ENCODE measurements at regions not wholly inside any gene's neighbourhood (a gene's known extent, or its start where the extent isn't known, plus 50 kb on each side); places are given as distances from the start of the nearest gene placed in this dataset.

DNA sequence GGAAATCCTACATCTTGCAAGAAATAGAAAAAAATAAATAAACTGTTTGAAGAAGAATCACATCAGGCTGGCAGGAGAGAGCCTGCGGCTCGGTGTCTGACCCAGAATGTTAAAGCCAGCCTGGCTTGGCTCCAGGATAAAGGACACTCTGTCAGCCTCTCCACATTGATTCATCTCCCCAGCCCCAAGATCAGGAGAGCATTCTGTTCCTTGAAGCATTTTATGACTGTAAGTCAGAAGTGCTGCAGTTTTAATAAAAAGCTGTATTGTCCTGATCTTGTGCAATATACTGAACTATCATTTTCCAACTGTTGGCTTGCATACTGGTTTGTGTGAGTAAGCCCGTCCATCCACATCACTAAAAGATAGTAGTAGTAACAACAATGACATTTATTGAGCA, 426.6 kb downstream of the HAPSTR1 start:
- no peak for ATAC-seq
- BruUV-seq (replicated peaks), result no TSS peak
- no peak for TF ChIP-seq SIN3A (IDR thresholded peaks at IDR 0.05; ENCODE audit: borderline replicate concordance, insufficient read depth, low read depth, low read length)
- TF ChIP-seq, protein P1, sequence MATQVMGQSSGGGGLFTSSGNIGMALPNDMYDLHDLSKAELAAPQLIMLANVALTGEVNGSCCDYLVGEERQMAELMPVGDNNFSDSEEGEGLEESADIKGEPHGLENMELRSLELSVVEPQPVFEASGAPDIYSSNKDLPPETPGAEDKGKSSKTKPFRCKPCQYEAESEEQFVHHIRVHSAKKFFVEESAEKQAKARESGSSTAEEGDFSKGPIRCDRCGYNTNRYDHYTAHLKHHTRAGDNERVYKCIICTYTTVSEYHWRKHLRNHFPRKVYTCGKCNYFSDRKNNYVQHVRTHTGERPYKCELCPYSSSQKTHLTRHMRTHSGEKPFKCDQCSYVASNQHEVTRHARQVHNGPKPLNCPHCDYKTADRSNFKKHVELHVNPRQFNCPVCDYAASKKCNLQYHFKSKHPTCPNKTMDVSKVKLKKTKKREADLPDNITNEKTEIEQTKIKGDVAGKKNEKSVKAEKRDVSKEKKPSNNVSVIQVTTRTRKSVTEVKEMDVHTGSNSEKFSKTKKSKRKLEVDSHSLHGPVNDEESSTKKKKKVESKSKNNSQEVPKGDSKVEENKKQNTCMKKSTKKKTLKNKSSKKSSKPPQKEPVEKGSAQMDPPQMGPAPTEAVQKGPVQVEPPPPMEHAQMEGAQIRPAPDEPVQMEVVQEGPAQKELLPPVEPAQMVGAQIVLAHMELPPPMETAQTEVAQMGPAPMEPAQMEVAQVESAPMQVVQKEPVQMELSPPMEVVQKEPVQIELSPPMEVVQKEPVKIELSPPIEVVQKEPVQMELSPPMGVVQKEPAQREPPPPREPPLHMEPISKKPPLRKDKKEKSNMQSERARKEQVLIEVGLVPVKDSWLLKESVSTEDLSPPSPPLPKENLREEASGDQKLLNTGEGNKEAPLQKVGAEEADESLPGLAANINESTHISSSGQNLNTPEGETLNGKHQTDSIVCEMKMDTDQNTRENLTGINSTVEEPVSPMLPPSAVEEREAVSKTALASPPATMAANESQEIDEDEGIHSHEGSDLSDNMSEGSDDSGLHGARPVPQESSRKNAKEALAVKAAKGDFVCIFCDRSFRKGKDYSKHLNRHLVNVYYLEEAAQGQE (IDR thresholded peaks at IDR 0.05; ENCODE audit: insufficient read depth in 1 of 2, low read depth in 2 of 2, low read length in 1 of 2), result no peak
- TF ChIP-seq, protein P2, sequence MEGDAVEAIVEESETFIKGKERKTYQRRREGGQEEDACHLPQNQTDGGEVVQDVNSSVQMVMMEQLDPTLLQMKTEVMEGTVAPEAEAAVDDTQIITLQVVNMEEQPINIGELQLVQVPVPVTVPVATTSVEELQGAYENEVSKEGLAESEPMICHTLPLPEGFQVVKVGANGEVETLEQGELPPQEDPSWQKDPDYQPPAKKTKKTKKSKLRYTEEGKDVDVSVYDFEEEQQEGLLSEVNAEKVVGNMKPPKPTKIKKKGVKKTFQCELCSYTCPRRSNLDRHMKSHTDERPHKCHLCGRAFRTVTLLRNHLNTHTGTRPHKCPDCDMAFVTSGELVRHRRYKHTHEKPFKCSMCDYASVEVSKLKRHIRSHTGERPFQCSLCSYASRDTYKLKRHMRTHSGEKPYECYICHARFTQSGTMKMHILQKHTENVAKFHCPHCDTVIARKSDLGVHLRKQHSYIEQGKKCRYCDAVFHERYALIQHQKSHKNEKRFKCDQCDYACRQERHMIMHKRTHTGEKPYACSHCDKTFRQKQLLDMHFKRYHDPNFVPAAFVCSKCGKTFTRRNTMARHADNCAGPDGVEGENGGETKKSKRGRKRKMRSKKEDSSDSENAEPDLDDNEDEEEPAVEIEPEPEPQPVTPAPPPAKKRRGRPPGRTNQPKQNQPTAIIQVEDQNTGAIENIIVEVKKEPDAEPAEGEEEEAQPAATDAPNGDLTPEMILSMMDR (IDR thresholded peaks at IDR 0.05), result no peak
- no peak for TF ChIP-seq POLR2AphosphoS5 (IDR thresholded peaks at IDR 0.05; ENCODE audit: low read depth, low read length)
- in situ Hi-C loops (cut with HindIII; ENCODE audit: low pct_unique_long_range_greater_than_20kb, low sequenced_read_pairs) (no loop called here), intact Hi-C loops (cut with micrococcal nuclease; ENCODE audit: unreplicated experiment) (no loop called here)
- Histone ChIP-seq H3K4me1 (ENCODE audit: control insufficient read depth, insufficient read depth, low read length) (no peaks in the 10 kb centered on the region), H3K27me3 (ENCODE audit: control insufficient read depth, insufficient read depth, low read length) (peaks cover 6% of the 10 kb centered on the region), H3K4me3 (ENCODE audit: low read depth in 2 of 2, low read length in 2 of 2) (no peak overlapping the region), H3K27ac (ENCODE audit: low read length) (no peak overlapping the region), H3K36me3 (ENCODE audit: control insufficient read depth, insufficient read depth, low read length) (no peaks in the 10 kb centered on the region), H3K9me3 (ENCODE audit: control insufficient read depth, insufficient read depth, low read depth, low read length) (no peaks in the 10 kb centered on the region)
- ChIA-PET POLR2A (no interaction called here), CTCF (no interaction called here)
- DNase-seq (ENCODE audit: low read depth, low spot score), result no peak

DNA sequence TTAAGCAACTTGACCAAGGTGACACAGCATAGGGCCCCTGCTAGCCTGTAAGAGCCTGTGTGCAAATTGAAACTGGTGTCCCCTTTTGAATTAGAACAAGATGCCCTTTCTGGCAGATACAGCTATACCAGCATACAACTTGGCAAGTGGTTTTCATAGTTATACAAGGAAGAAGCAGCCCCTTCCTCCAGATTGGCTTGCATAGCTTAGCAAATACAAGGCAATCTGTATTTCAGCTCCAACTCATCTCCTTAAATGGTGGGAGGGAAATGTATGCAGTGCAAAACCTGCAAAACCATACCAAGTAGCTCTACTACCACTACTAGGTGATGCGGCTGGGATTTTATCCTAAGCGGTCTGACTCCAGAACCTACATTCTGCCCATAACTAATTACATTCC, 427.1 kb downstream of the HAPSTR1 start:
- in situ Hi-C loops (cut with HindIII; ENCODE audit: low pct_unique_long_range_greater_than_20kb, low sequenced_read_pairs), result no loop called here
- intact Hi-C loops (cut with micrococcal nuclease; ENCODE audit: unreplicated experiment), result no loop called here
- POLR2A ChIA-PET, result no interaction called here

More for the DNA sequence above, 427.1 kb downstream of the HAPSTR1 start:
- no peak overlapping the region for H3K27ac ChIP-seq (ENCODE audit: low read length)
- no peaks in the 10 kb centered on the region for H3K36me3 ChIP-seq (ENCODE audit: control insufficient read depth, insufficient read depth, low read length)
- TF ChIP-seq SIN3A (IDR thresholded peaks at IDR 0.05; ENCODE audit: borderline replicate concordance, insufficient read depth, low read depth, low read length) (no peak), TCF7L2 (IDR thresholded peaks at IDR 0.05; ENCODE audit: low read depth, low read length) (no peak), POLR2AphosphoS5 (IDR thresholded peaks at IDR 0.05; ENCODE audit: low read depth, low read length) (no peak)
- TF ChIP-seq, protein P1 (IDR thresholded peaks at IDR 0.05; ENCODE audit: insufficient read depth in 1 of 2, low read depth in 2 of 2, low read length in 1 of 2), result no peak
- TF ChIP-seq, protein P2 (IDR thresholded peaks at IDR 0.05), result no peak
- H3K4me1 ChIP-seq (ENCODE audit: control insufficient read depth, insufficient read depth, low read length), result no peaks in the 10 kb centered on the region
- no peak for ATAC-seq
- CTCF ChIA-PET, result no interaction called here
- DNase-seq (ENCODE audit: low read depth, low spot score), result no peak
- no TSS peak for BruUV-seq (replicated peaks)
- H3K4me3 ChIP-seq (ENCODE audit: low read depth in 2 of 2, low read length in 2 of 2), result no peak overlapping the region
- no peaks in the 10 kb centered on the region for H3K9me3 ChIP-seq (ENCODE audit: control insufficient read depth, insufficient read depth, low read depth, low read length)
- peaks cover 6% of the 10 kb centered on the region for H3K27me3 ChIP-seq (ENCODE audit: control insufficient read depth, insufficient read depth, low read length)
